ENCODE measurements at regions not wholly inside any gene's neighbourhood (a gene's known extent, or its start where the extent isn't known, plus 50 kb on each side); places are given as distances from the start of the nearest gene placed in this dataset.

- DNase-seq: no peak
Observed at GRCh38 chr16:73385696-73386095, 337.8 kb upstream of the ZFHX3 start.

DNA sequence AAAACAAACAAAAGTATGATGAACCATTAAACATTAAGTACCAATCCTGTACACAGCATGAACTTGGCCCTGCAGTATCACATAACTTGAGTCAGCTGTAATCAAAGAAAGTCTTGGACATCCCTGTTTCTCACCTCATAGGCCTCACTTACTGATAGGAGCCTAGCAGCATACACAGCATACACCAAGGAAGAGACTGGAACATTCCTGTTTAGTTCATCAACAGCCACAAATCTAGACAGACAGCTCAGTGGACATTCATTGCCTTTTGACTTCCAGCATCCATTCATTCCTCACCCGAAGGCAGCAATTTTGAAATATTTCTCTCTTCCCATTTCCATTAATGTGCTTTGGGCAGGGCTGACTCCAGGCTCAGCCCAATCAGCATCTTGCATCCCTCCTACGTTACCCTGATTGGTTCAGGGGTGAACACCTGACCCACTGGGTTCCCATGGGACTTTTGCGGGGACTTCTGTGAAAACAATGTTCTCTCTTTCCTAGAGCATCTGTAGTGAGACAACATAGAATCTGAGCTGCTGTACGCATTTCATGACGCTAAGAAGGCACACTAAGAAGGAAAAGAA is 336.7 kb upstream of the ZFHX3 start:
- no peak for DNase-seq

DNA sequence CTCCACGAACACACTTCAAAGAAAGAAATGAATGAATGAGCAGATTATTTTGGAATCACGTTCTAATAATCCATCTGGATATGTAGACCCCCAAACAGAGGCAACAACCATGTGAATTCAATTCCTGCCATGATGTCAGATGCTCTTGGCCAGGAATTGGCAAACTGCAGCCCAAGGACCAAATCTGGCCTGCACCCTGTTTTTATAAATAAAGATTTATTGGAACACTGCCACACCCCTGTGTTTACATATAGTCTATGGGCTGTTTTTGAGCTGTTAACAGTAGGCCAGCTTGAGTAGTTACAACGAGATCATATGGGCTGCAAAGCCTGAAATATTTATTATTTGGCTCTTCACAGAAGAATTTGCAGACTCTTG is 336.0 kb upstream of the ZFHX3 start:
- DNase-seq: no peak

DNA sequence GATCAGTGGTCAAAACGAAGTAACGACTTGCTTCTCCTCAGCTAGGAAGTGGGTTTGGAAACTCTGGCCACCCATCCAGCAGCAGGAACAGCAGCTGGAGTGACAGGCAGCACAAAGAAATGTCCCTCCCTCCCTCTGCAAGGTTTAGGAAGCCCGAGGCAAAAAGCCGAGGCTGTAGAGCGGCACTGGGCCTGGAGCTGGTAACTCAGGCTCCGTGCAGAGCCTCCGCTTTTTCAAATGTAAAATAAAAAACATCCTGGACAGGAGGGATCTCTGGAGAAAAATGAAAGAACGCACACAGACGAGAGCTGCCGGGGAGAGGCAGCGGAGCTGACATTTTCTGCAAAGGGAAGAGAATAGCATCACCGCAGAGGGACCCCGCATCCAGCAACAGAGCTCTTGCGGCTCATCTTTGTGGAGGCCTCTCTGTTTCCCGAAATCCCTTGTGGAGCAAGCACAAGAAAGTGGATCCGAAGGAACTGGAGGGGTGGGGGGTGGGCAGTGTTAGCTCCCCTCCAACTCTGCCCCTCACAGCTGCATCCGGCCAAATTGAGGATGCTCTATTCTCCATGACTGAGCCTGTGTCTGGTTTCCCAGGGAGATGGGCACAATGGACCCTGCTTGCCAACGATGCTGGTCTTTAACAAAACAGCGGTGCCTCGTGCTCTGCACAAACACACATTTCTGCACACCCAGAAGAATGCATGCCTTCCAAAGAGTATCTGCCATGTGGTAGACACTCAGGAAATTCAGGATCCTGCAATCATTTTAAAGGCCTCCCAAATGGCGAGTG is 335.5 kb upstream of the ZFHX3 start:
- no peak for DNase-seq

- no peak for DNase-seq
Observed at GRCh38 chr16:73378471-73378870, 330.5 kb upstream of the ZFHX3 start.

GRCh38 chr16:73371584-73372319 is 323.8 kb upstream of the ZFHX3 start:
- DNase-seq: no peak

DNA sequence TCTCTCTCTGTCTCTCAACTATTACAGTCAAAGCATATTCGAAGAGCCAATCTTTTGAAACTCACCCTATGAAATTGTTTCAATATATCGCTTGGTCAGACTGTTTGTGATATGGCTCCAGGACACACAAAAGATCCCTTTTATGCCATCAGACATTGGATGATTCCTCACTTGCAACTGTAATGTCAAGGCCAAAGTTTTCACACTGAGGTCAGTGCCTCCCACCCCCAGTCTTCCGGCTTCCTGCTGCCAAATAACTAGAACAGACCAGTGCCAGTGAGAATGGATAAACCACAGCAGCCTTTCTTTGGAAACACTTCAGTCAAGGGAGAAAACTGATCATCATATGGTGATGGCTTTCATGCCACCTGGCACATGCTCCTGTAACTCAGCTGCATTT is 321.9 kb upstream of the ZFHX3 start:
- DNase-seq: no peak

DNA sequence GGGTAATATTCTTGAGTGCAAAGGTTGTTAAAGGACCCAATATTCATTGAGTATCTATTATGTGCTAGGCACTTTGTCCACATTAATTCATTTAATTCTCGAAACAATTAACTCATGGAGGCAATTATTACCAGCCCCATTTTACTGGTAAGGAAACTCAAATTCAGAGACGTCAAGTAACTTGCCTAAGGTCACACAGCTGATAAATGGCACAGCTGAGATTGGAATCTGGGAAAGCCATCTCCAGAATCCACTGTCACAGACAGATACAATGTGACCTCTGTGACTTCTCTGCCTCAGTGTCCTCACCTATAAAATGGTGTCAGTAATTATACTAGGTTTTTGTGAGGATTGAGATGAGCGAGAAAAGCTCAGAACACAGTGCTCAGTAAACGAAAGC is 320.8 kb upstream of the ZFHX3 start:
- no peak for DNase-seq

- no peak for DNase-seq
Observed at GRCh38 chr16:73365016-73365551, 317.2 kb upstream of the ZFHX3 start.

DNA sequence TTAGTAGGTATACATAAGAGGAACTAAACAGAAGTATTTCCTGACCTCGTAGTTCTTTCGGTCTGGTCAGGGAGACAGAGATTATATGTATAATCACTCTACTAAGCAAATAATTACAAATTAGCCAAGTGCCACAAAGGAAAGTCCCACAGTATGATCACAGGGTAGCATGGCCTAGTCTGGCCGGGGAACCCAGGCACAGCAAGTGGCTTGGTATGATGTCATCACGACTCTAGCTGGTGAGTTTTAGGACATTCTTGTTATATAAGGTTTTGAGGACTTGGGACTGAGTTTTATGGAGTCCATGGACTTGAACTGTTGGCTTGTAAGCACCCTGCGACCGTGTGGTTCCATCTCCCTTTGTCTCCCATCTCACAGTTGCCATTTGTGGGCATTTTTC is 316.5 kb upstream of the ZFHX3 start:
- no peak for DNase-seq

GRCh38 chr16:73361061-73361460 is 313.1 kb upstream of the ZFHX3 start:
- DNase-seq: no peak

- no peak for DNase-seq
Observed at GRCh38 chr16:73356401-73357079, 308.6 kb upstream of the ZFHX3 start.

- no peak for DNase-seq
Observed at GRCh38 chr16:73355981-73356380, 308.1 kb upstream of the ZFHX3 start.

DNA sequence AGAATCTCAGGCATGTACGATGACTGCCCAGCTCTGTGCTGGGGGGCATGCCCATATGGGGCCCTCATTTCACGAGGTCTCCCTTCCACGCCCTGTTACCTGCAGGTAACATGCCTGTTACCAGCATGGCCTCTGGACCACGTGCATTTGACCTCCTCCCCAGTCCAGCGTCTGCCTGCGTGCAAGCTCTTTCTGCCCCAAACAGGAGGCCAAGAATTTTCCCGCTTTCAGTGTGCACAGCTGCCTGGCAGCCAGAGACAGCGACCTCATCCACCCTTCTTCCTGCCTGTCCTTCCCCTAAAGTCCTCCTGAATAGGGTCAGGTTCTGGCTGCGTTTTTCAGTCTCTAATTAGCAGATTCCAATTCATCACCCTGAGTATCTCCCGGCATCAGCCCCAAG is 306.5 kb upstream of the ZFHX3 start:
- no peak for DNase-seq

DNA sequence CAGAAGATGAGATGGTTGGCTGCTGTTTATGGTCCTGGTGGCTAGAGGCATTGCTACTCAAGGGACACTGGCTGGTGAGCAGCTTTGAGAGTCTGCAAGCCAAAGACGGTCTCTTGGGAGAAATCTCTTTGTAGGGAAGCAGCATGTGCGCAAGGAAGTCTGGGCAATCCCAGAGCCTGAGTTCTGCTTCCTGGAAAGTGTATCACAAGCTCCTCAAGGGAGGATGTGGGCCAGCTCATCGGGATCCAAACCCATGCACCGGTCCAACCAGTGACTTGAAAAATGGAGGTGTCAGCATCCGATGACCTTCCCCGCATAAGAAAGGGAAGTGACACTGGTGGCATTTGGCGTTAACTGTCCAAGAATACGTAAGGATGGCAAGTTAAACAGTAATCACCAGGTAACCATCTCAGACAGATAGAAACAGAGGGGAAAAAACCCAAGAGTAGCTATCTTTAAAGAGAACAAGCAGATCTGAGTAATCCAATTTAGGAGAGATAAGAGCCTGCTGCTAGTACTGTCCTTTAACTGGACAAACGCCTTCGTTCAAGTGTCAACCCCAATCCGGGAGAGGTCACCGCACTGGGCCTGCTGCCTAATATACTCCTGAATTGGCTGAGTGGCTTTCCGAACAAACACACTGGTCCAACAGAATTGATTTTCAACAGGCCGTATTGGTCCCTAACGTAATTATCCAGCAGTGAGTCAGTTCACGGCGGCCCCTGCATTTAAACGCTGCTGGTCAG is 303.0 kb upstream of the ZFHX3 start:
- no peak for DNase-seq

DNA sequence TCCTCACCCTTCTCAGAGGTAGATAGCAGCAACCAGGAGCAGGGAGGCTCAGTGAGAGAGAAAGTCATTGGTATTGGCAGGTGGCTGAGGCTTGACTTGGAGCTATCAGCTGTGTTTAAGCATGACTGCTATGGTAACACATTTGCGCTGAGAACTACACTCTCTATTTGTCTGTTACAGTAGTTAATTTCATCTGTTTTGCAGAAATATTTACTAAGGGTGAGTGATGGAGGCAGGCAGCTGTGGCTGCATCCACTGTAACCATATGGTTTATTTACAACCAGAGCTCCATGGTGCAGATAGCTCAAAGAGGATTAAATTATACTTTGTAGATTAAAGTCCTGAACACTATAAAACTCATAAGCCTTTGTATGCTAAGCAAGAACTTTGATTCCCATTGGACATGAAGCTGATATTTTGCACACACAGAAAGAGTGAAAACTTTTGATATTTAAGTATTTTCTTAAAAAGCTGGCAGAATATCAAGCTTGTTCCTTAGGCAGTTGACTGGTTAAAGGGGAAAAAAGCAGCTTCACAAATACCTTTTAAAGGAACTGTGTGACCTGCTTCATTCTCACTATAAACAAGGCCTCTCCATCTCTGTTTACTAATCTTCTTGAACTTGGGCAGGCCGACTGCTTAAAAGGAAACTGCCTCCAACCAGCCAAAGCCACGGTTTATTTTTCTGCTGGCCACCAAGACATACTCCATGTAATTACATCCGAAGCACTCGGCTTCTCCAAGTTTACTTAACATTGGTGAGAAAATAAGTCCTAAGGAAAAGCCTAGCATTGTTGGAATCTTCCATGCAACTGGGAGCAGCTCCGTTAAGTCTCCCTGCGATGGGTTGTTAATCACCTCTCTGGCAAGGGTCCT is 299.8 kb upstream of the ZFHX3 start:
- DNase-seq: no peak

DNA sequence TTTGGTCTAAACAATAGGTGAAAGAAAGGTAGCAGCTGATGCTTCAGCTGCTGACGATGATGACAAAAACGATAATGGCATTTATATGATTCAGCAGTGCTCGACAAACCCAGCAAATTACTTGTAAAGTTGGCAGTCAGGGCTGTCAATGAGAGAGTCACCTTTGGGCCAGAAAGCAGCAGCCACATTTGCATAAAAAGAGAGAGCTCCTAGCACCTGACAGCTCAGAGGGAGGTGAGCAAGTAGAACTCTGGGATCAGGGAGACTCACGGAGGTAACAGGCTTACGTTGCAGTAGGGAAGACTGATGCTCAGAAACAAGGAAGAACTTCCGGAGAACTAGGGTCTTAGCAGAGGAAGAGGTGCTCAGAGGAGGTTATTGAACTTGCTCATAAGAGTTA is 291.9 kb upstream of the ZFHX3 start:
- no peak for DNase-seq

- DNase-seq: no peak
Observed at GRCh38 chr16:73337373-73338296, 289.7 kb upstream of the ZFHX3 start.

GRCh38 chr16:73329358-73330286 is 281.7 kb upstream of the ZFHX3 start:
- no peak for DNase-seq
